Panc1 (cell line): ENCODE measurements at regions not wholly inside any gene's neighbourhood (a gene's known extent, or its start where the extent isn't known, plus 50 kb on each side); places are given as distances from the start of the nearest gene placed in this dataset.

Experiments
- POLR2AphosphoS5 ChIP-seq: IDR thresholded peaks from 2 replicates; pipeline ENCODE4 v1.6.1; 2012; ENCODE audit warnings: mild to moderate bottlenecking, low read depth, low read length, moderate library complexity
- SIN3A ChIP-seq: IDR thresholded peaks from 2 replicates; pipeline ENCODE4 v1.6.1; 2012; ENCODE audit warnings: low read depth, mild to moderate bottlenecking, low read length, moderate library complexity, borderline replicate concordance; ENCODE audit not compliant: insufficient read depth
- TF ChIP-seq, protein P1 (sequence below): fragments of 450-650 bp; IDR thresholded peaks from 2 replicates; pipeline ENCODE4 v1.5.1; 2017; ENCODE audit warnings: mild to moderate bottlenecking
- TF ChIP-seq, protein P2 (sequence below), 2 experiments: IDR thresholded peaks; 2 replicates each; pipeline ENCODE4 v1.6.1; 2011 to 2012; ENCODE audit warnings: low read depth in 2 of 2, control low read depth in 1 of 2, low read length in 1 of 2, mild to moderate bottlenecking in 1 of 2, moderate library complexity in 1 of 2; ENCODE audit not compliant: insufficient read depth in 1 of 2

DNA sequence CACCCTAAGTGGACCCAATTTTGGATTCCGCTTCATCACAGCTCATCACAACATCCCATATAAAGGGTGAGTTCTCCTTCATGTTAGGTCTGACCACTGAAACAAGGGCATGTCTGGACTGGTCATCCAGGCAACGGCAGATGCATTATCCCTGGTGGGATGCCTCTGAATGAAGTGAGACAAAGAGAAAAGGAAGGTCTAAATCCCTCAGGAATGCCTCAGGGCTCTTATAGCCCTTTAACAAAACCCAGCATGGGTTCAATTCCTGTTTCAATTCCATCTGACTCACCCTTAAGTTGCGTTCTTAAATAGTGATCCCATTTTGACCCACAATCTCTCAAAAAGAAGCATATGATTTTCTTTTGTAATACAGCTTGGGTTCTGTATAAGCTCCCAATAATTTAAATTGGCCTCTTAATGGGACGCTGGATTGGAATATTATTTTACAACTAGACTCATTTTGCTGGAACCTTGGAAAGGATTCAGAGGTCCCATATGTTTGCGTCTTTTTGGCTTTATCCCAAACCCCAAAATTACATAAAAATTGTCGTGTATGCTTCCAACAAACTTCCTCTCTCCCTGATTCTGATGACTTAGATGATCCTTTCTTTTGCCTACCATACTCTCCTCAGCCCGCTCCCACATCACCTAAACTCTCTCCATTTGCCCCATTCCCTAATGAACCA is 287.4 kb upstream of the ZP4 start:
- TF ChIP-seq, protein P1, sequence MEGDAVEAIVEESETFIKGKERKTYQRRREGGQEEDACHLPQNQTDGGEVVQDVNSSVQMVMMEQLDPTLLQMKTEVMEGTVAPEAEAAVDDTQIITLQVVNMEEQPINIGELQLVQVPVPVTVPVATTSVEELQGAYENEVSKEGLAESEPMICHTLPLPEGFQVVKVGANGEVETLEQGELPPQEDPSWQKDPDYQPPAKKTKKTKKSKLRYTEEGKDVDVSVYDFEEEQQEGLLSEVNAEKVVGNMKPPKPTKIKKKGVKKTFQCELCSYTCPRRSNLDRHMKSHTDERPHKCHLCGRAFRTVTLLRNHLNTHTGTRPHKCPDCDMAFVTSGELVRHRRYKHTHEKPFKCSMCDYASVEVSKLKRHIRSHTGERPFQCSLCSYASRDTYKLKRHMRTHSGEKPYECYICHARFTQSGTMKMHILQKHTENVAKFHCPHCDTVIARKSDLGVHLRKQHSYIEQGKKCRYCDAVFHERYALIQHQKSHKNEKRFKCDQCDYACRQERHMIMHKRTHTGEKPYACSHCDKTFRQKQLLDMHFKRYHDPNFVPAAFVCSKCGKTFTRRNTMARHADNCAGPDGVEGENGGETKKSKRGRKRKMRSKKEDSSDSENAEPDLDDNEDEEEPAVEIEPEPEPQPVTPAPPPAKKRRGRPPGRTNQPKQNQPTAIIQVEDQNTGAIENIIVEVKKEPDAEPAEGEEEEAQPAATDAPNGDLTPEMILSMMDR = no peak
- TF ChIP-seq, protein P2, sequence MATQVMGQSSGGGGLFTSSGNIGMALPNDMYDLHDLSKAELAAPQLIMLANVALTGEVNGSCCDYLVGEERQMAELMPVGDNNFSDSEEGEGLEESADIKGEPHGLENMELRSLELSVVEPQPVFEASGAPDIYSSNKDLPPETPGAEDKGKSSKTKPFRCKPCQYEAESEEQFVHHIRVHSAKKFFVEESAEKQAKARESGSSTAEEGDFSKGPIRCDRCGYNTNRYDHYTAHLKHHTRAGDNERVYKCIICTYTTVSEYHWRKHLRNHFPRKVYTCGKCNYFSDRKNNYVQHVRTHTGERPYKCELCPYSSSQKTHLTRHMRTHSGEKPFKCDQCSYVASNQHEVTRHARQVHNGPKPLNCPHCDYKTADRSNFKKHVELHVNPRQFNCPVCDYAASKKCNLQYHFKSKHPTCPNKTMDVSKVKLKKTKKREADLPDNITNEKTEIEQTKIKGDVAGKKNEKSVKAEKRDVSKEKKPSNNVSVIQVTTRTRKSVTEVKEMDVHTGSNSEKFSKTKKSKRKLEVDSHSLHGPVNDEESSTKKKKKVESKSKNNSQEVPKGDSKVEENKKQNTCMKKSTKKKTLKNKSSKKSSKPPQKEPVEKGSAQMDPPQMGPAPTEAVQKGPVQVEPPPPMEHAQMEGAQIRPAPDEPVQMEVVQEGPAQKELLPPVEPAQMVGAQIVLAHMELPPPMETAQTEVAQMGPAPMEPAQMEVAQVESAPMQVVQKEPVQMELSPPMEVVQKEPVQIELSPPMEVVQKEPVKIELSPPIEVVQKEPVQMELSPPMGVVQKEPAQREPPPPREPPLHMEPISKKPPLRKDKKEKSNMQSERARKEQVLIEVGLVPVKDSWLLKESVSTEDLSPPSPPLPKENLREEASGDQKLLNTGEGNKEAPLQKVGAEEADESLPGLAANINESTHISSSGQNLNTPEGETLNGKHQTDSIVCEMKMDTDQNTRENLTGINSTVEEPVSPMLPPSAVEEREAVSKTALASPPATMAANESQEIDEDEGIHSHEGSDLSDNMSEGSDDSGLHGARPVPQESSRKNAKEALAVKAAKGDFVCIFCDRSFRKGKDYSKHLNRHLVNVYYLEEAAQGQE (IDR thresholded peaks at IDR 0.05; ENCODE audit: insufficient read depth in 1 of 2, low read depth in 2 of 2, low read length in 1 of 2) = no peak
- TF ChIP-seq POLR2AphosphoS5 (no peak), SIN3A (no peak)
